Mammary epithelial cell (primary cell): ENCODE measurements at regions not wholly inside any gene's neighbourhood (a gene's known extent, or its start where the extent isn't known, plus 50 kb on each side); places are given as distances from the start of the nearest gene placed in this dataset.

ENCODE experiments used
- EZH2 ChIP-seq: IDR thresholded peaks from 2 replicates; pipeline ENCODE4 v1.6.1; 2012; ENCODE audit warnings: low read length, inconsistent platforms, borderline replicate concordance
- TF ChIP-seq, protein P1 (sequence below), 2 donors: IDR thresholded peaks in 1 of 2; conservative IDR thresholded peaks in 1 of 2; 2 replicates each; pipeline ENCODE4 v1.5.1; 2011 to 2012; ENCODE audit warnings: inconsistent platforms in 2 of 2, low read length in 2 of 2, mild to moderate bottlenecking in 2 of 2, control low read depth in 1 of 2, low read depth in 1 of 2; ENCODE audit not compliant: insufficient read depth in 1 of 2; ENCODE audit errors: extremely low read depth in 1 of 2

- TF ChIP-seq, protein P1, sequence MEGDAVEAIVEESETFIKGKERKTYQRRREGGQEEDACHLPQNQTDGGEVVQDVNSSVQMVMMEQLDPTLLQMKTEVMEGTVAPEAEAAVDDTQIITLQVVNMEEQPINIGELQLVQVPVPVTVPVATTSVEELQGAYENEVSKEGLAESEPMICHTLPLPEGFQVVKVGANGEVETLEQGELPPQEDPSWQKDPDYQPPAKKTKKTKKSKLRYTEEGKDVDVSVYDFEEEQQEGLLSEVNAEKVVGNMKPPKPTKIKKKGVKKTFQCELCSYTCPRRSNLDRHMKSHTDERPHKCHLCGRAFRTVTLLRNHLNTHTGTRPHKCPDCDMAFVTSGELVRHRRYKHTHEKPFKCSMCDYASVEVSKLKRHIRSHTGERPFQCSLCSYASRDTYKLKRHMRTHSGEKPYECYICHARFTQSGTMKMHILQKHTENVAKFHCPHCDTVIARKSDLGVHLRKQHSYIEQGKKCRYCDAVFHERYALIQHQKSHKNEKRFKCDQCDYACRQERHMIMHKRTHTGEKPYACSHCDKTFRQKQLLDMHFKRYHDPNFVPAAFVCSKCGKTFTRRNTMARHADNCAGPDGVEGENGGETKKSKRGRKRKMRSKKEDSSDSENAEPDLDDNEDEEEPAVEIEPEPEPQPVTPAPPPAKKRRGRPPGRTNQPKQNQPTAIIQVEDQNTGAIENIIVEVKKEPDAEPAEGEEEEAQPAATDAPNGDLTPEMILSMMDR (conservative IDR thresholded peaks at IDR 0.05 in 1 of 2, IDR thresholded peaks at IDR 0.05 in 1 of 2; ENCODE audit: extremely low read depth in 1 of 2, insufficient read depth in 1 of 2, low read depth in 1 of 2, low read length in 2 of 2), result no peak
- TF ChIP-seq EZH2, result no peak
These were observed 139.5 kb upstream of the ZNF516 start for GRCh38 chr18:76634564-76634963.
